ENCODE measurements at regions not wholly inside any gene's neighbourhood (a gene's known extent, or its start where the extent isn't known, plus 50 kb on each side); places are given as distances from the start of the nearest gene placed in this dataset.

DNA sequence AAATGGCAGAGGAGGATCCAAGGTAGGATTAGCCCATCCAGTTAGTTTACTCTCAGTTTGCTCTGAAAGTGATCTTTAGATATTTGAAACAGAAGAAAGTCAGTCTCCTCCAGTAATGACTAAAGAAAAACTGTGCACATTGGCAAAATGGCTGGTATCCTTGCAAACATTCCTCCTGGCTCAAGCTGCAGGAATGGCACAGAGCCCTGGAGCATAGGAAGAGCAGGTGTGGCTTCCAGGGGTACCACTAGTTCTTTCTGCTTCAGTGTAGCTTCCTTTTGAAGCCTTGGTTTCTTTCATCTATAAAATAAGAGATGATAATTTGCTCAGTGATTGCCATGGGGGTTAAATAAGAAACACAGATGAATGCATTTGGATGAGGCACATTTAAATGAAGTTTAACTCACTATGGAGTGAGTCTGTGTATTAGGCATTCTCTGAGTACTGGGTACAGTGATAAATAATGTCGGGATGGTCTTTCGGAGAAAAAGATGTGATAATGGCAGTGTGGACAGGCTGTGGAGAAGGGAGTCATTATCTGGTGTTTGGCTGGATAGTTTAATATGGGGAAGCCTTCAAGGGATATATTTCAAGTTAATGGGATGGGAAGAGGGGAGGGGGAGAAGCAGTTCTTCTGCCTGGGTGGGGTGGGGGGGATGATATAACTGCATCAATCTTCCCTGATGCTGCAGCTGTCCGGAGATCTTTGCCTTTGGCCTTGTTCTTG, 217.3 kb upstream of the KLF4 start:
- no peak for DNase-seq (ENCODE audit: low spot score in 2 of 2)
- Mint-ChIP-seq H3K27ac (no peak overlapping the region), H3K4me1 (no peaks in the 10 kb centered on the region), H3K9me3 (no peaks in the 10 kb centered on the region), H3K36me3 (no peaks in the 10 kb centered on the region), H3K4me3 (no peak overlapping the region)
- ATAC-seq, result no peak

DNA sequence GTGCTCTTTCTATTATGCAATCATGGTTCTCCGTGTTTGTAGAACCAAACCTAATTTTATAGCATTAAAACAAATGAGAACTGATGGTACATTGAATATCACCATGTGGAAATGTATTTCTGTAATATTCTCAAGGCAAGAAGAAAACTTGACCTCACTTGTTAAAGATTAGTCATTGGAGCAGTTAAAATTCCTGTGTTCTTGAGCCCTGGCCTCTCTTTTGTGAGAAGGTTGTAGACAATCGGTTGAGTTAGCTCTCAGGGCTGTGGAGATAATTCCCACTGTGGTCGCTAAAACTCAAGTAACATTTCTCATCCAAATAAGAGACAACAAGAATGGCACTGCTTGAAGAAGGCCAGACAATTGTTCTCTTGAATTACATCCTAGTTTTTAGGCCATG, 216.0 kb upstream of the KLF4 start:
- Mint-ChIP-seq H3K27ac (no peak overlapping the region), H3K9me3 (no peaks in the 10 kb centered on the region), H3K4me1 (no peaks in the 10 kb centered on the region), H3K4me3 (no peak overlapping the region), H3K36me3 (no peaks in the 10 kb centered on the region)
- ATAC-seq (no peak), DNase-seq (ENCODE audit: low spot score in 2 of 2) (no peak)

DNA sequence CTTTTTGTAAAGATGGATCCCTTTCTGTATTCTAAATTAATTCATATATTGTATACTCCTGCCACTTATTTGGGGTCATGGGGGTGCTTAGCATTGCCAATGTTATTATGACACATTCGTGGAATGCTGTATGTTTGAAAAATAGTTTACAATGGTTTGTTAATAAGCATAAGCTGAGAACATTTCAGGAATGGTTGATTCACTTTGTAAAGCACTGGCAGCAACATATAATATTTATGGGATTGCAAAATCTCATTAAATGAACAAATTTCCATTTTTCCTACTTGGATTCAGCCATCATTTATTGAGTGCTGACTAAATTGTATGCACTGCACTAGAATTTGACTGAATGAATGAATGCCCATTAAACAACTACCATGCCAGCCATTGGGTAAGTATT, 215.2 kb upstream of the KLF4 start:
- Mint-ChIP-seq H3K9me3 (no peaks in the 10 kb centered on the region), H3K4me3 (no peak overlapping the region), H3K4me1 (no peaks in the 10 kb centered on the region), H3K36me3 (no peaks in the 10 kb centered on the region), H3K27ac (no peak overlapping the region)
- no peak for ATAC-seq
- DNase-seq (ENCODE audit: low spot score in 2 of 2), result no peak

DNA sequence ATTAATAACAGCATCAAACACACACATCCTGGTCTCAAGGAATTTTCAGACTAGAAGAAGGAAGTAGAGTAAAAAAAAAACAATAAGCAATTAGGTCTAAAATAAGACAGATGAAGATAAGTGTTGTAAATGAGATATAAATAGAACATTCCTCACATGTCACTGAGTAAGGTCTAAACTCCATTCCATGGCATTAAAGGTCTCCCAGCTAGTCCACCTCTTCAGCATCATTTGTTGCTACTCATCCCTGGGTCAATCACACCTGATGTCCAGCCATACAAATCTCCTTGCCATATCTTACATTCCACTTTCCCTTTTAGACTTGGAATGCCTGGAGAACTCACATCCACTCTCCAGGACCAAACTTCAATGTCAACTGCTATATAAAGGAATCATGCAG, 214.1 kb upstream of the KLF4 start:
- ATAC-seq, result no peak
- Mint-ChIP-seq H3K4me1 (no peaks in the 10 kb centered on the region), H3K27ac (no peak overlapping the region), H3K36me3 (no peaks in the 10 kb centered on the region), H3K4me3 (no peak overlapping the region), H3K9me3 (no peaks in the 10 kb centered on the region)
- DNase-seq (ENCODE audit: low spot score in 2 of 2), result no peak

DNA sequence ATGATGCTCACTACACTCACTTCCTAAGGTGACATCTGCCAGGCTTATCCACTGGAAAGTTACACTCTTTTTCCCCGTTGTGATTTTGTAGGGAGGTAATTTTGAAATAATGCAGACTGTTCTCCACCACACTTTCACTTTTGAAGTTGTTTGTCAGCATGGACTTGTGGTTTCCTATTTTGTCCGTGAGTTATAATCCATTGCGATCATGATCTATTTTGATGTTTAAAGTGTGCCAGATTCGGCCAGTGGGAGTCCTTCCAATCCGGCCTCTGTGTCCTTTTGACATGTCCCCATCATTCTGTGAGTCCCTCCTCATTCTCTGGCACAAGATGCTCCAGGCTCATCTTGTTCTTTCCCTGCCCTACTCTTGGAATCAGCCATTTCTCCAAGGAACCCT, 211.3 kb upstream of the KLF4 start:
- Mint-ChIP-seq H3K27ac (no peak overlapping the region), H3K9me3 (peaks cover 8% of the 10 kb centered on the region), H3K4me3 (no peak overlapping the region), H3K36me3 (no peaks in the 10 kb centered on the region), H3K4me1 (no peaks in the 10 kb centered on the region)
- DNase-seq (ENCODE audit: low spot score in 2 of 2) (no peak), ATAC-seq (no peak)

DNA sequence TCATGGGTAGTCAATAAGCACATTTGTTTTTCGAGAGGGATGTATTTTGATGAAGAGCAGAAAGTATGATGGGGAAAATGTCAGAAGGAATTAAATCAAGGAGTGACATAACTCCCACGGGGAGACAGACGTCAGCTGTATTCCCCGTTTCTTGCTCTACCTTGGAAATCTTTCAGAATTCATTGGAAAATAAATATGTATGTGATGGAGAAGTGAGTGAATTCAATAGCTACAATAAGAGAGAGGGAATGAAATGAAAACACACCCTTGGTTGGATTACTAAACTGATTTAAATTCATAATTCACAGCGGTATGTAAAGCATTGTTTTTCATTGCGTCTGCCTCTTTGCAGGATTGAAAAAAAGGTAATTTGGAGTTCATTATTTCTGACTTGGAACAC, 209.7 kb upstream of the KLF4 start:
- no peaks in the 10 kb centered on the region for H3K4me1 Mint-ChIP-seq
- H3K36me3 Mint-ChIP-seq, result no peaks in the 10 kb centered on the region
- ATAC-seq, result no peak
- DNase-seq (ENCODE audit: low spot score in 2 of 2), result no peak
- no peak overlapping the region for H3K4me3 Mint-ChIP-seq
- no peak overlapping the region for H3K27ac Mint-ChIP-seq
- peaks cover 8% of the 10 kb centered on the region for H3K9me3 Mint-ChIP-seq

DNA sequence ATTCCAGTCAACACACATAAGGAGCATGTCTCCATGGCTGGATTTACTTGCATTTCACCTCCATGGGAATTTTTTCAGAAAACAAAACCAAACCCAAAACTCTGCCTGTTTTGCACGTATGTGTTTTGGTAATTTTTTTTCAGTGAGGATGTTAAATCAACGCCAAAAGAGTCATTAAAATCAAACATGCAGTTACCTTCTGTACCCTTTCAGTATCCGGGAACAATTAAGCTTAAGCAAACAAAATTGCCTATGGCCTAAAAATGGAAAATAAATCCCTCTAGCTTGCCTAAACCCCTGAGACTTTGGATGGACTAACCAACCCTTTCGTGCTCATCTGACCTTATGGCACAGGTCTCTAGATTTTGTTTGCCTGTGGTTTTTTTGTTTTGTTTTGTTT, 209.2 kb upstream of the KLF4 start:
- H3K4me3 Mint-ChIP-seq, result no peak overlapping the region
- H3K9me3 Mint-ChIP-seq, result peaks cover 8% of the 10 kb centered on the region
- no peaks in the 10 kb centered on the region for H3K4me1 Mint-ChIP-seq
- DNase-seq (ENCODE audit: low spot score in 2 of 2), result no peak
- no peaks in the 10 kb centered on the region for H3K36me3 Mint-ChIP-seq
- no peak overlapping the region for H3K27ac Mint-ChIP-seq
- no peak for ATAC-seq

DNA sequence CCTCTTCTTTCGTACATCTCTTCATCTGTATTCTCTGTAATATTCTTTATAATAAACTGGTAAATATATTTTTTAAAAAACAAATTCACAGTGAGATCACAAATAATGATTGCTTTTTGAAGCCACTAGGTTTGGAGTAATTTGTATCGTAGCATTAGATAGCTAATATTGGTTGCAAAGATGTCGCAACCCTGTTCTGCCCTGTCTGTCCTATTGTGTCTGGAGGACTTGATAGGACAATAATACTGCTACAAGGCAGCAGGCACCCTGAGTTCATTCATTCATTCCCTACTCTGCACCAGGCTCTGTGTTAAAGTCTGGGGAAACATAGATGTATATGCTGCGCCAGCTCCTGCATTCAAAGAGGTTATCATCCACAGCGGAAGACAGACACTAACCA, 206.7 kb upstream of the KLF4 start:
- ATAC-seq (no peak), DNase-seq (ENCODE audit: low spot score in 2 of 2) (no peak)
- Mint-ChIP-seq H3K36me3 (no peaks in the 10 kb centered on the region), H3K4me1 (no peaks in the 10 kb centered on the region), H3K4me3 (no peak overlapping the region), H3K9me3 (peaks cover 8% of the 10 kb centered on the region), H3K27ac (no peak overlapping the region)

DNA sequence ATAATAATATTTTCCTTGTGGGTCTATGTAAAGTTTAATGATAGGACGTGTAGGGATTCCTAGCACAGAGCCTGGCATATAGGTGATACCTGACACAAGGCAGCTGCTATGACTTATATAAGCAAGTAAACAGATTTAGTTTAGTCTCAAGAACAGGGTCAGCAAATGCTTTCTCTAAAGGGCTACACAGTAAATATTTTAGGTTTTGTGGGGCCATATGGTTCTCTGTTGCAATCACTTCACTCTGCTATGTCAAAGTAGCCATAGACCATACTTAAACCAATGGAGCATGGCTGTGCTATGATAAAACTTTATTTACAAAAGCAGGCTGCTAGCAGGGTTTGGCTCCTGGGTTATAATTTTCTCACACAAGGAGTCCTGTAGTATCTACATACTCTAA, 204.8 kb upstream of the KLF4 start:
- Mint-ChIP-seq H3K4me1 (no peaks in the 10 kb centered on the region), H3K36me3 (no peaks in the 10 kb centered on the region), H3K4me3 (no peak overlapping the region), H3K9me3 (peaks cover 11% of the 10 kb centered on the region), H3K27ac (no peak overlapping the region)
- DNase-seq (ENCODE audit: low spot score in 2 of 2) (no peak), ATAC-seq (no peak)

DNA sequence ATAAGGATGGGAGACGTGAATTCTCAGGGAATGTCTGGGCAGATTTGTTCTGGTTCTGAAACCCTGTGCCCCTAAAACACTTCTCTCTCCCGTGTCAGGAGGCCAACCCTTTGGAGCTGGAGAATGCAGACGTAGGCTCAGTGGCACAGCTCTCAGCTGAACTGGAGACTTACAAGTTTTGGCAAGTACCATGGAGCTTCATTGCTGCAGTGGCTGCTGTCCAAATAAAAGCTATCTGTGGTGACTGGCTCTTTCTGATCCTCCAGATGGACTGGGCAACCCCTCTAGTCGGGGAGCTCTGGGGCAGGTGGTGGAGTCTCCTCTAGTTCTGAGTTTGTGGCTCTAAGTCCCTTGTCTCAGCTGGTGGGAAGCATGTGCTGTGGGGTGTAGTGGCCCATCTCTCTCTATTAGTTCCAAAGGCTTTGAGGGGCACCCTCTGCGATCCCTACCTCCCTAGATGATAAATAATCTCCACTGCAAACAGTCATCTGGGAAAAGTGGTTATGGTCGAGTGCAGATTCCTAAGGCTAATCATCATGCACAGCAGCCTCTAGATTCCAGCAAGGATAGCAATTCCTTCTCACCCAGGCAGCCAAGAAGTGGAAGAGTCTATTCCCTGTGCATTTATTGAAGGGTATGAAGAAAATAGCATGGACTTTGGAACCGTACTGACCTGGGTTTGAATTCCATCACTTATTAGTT, 204.2 kb upstream of the KLF4 start:
- no peaks in the 10 kb centered on the region for H3K4me1 Mint-ChIP-seq
- no peaks in the 10 kb centered on the region for H3K36me3 Mint-ChIP-seq
- H3K9me3 Mint-ChIP-seq, result peaks cover 11% of the 10 kb centered on the region
- no peak overlapping the region for H3K27ac Mint-ChIP-seq
- no peak overlapping the region for H3K4me3 Mint-ChIP-seq
- DNase-seq (ENCODE audit: low spot score in 2 of 2) (no peak), ATAC-seq (no peak)

DNA sequence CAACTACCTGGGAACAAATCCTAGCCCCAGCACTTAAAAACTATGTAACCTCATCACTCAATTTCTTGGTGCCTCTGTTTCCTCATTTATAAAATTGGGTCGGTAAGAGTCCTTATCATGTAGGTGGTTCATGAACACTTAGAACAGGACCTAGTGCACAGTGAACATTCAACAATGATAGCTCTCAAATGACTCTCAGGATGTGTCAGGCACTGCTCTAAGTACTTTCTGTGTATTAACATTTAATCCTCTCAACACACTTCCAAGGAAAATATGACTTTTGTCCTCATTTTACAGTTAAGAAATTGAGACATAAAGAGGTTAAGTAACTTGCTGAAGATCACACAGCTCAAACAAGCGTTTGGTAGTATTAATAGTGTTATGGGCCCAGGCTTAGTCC, 202.1 kb upstream of the KLF4 start:
- Mint-ChIP-seq H3K4me1 (no peaks in the 10 kb centered on the region), H3K36me3 (no peaks in the 10 kb centered on the region), H3K9me3 (peaks cover 5% of the 10 kb centered on the region), H3K27ac (no peak overlapping the region), H3K4me3 (no peak overlapping the region)
- DNase-seq (ENCODE audit: low spot score in 2 of 2), result no peak
- ATAC-seq, result no peak

DNA sequence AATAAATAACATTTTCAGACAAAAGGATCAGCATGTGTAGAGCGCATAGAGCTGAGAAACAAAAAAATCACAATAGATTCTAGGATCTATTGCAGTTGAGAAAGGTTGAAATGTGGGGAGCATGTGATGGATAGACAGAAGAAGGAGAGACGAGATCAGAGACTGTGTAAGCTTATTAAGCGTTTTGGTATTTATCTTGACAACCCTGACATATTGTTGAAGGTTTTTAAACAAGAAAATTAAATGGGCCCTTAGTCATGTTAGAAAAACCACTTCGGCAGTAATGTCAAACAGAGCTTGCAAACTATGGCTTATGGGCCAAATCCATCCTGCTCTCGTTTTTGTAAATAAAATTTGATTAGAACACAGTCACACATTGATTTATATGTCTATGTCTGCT, 200.5 kb upstream of the KLF4 start:
- Mint-ChIP-seq H3K4me3 (no peak overlapping the region), H3K27ac (no peak overlapping the region), H3K36me3 (no peaks in the 10 kb centered on the region), H3K9me3 (peaks cover 5% of the 10 kb centered on the region), H3K4me1 (no peaks in the 10 kb centered on the region)
- ATAC-seq (no peak), DNase-seq (ENCODE audit: low spot score in 2 of 2) (no peak)

DNA sequence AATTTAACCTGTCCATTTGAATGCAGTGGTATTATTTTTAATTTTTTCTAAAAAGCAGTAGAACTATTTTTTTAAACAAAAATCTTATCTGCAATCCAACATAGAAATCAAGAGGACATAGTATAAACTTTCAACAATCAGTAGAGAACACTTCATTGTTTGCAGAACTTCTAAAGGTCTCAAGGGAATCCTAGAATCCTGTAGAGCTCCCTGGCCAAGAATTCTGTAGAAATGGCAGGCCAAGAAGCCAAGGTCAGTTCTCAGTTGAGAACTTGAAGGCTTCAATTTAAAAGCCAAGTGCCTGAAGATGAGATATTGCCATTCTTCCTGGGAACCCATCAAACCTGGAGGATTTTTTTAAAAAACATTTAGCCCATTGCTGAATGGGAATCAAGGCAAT, 199.2 kb upstream of the KLF4 start:
- no peak for DNase-seq (ENCODE audit: low spot score in 2 of 2)
- Mint-ChIP-seq H3K36me3 (no peaks in the 10 kb centered on the region), H3K4me1 (no peaks in the 10 kb centered on the region), H3K4me3 (no peak overlapping the region), H3K27ac (no peak overlapping the region), H3K9me3 (peaks cover 5% of the 10 kb centered on the region)
- no peak for ATAC-seq

DNA sequence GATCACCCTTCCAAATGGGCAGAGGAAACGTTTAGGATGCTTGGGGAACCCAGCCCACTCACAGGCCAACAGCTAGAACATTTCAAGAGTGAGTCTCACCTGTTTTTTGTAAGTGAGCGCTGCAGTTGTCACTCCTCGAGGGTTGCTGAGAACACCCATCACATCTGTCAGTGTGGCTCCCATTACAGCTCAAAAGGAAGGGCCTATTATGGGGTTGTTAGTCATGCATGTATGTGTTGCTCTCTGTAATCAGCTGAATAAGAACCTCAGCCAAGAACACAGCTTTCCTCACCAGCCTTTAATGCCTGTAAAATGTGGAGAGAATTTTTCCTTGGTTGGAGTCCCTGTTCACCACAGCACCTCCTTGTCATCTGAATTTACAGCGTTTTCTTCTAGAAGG, 196.3 kb upstream of the KLF4 start:
- no peaks in the 10 kb centered on the region for H3K36me3 Mint-ChIP-seq
- H3K4me1 Mint-ChIP-seq, result no peaks in the 10 kb centered on the region
- H3K9me3 Mint-ChIP-seq, result peaks cover 5% of the 10 kb centered on the region
- no peak for DNase-seq (ENCODE audit: low spot score in 2 of 2)
- H3K27ac Mint-ChIP-seq, result no peak overlapping the region
- no peak overlapping the region for H3K4me3 Mint-ChIP-seq
- ATAC-seq, result no peak

DNA sequence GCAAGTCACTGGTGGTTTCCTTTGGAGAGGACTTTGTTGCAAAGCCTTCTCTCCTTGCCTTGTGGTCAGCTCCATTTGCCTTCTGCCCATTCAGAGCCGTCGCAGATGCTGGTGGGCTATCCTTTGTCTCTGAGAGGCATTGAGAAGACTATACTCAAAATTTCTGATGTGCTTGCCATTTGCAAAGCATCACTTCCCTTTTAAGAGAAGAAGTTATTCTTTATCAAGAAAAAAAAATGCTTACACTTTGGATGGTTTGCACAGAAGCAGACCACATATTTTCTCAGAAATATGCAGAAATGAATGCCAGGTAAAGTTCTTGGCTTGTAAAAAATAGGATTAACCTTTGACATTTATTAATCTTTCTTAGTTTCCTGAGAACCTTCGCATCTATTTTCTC, 195.8 kb upstream of the KLF4 start:
- Mint-ChIP-seq H3K4me3 (no peak overlapping the region), H3K4me1 (no peaks in the 10 kb centered on the region), H3K36me3 (no peaks in the 10 kb centered on the region), H3K27ac (no peak overlapping the region), H3K9me3 (peaks cover 3% of the 10 kb centered on the region)
- DNase-seq (ENCODE audit: low spot score in 2 of 2) (no peak), ATAC-seq (no peak)

DNA sequence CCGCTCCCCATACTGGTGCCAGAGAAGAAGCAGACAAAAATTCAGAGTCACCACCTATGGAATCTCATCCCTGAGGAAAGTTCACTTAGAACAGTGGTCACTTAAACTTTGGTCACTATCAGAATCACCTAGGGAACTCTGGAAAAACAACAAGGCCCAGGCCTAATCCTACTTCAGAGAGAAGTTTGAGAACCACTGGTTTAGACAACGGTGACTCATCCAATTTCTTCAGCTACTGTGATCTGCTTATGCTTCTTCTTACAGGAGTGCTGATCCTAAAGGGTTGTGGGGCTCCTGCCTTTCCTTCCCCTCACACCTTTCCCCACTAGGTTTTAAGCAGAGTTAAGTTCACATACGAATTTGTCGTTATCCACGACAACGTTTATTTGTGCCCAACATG, 194.7 kb upstream of the KLF4 start:
- Mint-ChIP-seq H3K4me1 (no peaks in the 10 kb centered on the region), H3K36me3 (no peaks in the 10 kb centered on the region), H3K27ac (no peak overlapping the region), H3K9me3 (peaks cover 3% of the 10 kb centered on the region), H3K4me3 (no peak overlapping the region)
- ATAC-seq (no peak), DNase-seq (ENCODE audit: low spot score in 2 of 2) (no peak)

Data from stimulated activated effector memory CD8-positive, alpha-beta T cell treated with anti-CD3 and anti-CD28 coated beads, Interleukin-12 subunit alpha, Interleukin-12 subunit beta, amount 100 ng/mL, for 72 hours (primary cell).